Skin of body (tissue), 2 donors: ENCODE measurements at regions not wholly inside any gene's neighbourhood (a gene's known extent, or its start where the extent isn't known, plus 50 kb on each side); places are given as distances from the start of the nearest gene placed in this dataset. TPM values are rescaled to one million over a fixed set of nuclear protein-coding genes. Genes with fewer than 3 reads are reported as not detected.

Source experiments
- DNase-seq: peaks from one replicate; lab custom pipeline; 2025; lab: John Stamatoyannopoulos, UW
- small RNA-seq: library from RNA; depleted of rRNA; stranded (forward); fragments of <200 nt; gene quantifications from one replicate; pipeline ENCODE3, GENCODE V24; 2014; ENCODE audit warnings: low replicate concordance

- no peak for DNase-seq
Measured at GRCh38 chr10:85538601-85539000, 828.0 kb downstream of the GRID1 start.

GRCh38 chr10:85542152-85542551, 824.4 kb downstream of the GRID1 start:
- no peak for DNase-seq

GRCh38 chr10:85542936-85543730, 823.5 kb downstream of the GRID1 start:
- no peak for DNase-seq

GRCh38 chr10:85544956-85545355, 821.6 kb downstream of the GRID1 start:
- no peak for DNase-seq

- DNase-seq: no peak
Measured at GRCh38 chr10:85545874-85546273, 820.7 kb downstream of the GRID1 start.

GRCh38 chr10:85547460-85548023, 819.1 kb downstream of the GRID1 start:
- no peak for DNase-seq

GRCh38 chr10:85548034-85548433, 818.6 kb downstream of the GRID1 start:
- peak; percentile 49 for DNase-seq

Small RNAs in the stretch of these regions (small RNA-seq; reads per million reads assigned to genes)
- not detected for gene RNU6-325P
